H4 (cell line): ENCODE measurements at regions not wholly inside any gene's neighbourhood (a gene's known extent, or its start where the extent isn't known, plus 50 kb on each side); places are given as distances from the start of the nearest gene placed in this dataset.
"Not testable (repeated sequence)": the region's sequence is repeated elsewhere in the genome, so short reads cannot be mapped to it uniquely, and the experiment has no call there.

ENCODE experiments used
- DNase-seq: peaks from one replicate; pipeline ENCODE4 v3.0.0-alpha.2; 2015; ENCODE audit warnings: low spot score

DNA sequence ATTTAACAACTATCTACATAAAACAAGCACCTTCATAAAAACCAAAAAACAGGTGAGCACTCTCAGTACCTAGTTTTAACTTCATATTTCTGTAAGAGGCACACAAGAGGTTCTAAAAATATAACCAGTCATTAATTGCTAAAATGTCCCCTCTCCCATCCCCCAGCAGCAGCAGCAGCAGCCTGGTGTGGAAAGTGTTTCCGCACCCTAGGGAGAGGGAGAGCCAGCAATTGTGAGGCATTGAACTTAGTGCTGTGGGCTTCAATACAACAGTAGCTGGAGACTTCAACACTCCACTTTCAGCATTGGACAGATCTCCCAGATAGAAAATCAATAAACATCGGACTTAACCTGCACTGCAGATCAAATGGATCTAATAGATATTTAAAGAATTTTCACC lies 1158.5 kb downstream of the JRKL start:
- DNase-seq, result no peak

DNA sequence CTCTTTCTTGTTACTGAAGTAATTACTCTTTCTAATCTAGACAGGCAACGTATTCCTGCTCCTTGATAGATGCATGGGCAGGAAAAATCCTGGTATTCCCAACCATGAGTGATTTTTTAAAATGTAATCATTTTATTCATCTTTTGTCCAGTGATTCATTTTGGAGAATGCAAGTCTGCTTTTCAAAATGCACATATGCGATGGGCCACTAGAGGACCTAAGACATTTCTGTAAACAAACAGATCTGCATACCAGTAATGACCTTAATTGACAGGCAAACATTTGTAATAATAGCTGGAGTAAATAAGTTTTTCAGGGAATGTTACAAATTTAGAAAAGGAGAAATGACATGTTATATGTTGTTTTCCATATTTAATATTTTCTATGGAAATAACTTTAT lies 1167.6 kb downstream of the JRKL start:
- peak; percentile 4 for DNase-seq

DNA sequence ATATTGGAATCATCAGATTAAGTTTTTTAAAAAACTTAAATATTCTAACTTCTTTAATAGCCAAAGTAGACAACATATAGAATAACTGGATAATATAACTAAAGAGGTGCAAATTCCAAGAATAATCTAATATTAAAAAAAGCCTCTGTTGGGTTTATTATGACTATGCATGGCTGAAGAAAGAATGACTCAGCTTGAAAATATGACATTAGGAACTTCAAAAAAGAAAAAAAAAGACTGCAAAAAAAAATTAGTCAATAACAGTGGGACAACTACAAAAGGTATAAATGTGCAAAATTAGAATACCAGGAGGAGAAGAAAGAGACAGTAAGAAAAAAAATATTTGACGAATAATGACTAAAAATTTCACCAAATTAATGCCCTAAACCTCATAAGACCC lies 1178.0 kb downstream of the JRKL start:
- no peak for DNase-seq

DNA sequence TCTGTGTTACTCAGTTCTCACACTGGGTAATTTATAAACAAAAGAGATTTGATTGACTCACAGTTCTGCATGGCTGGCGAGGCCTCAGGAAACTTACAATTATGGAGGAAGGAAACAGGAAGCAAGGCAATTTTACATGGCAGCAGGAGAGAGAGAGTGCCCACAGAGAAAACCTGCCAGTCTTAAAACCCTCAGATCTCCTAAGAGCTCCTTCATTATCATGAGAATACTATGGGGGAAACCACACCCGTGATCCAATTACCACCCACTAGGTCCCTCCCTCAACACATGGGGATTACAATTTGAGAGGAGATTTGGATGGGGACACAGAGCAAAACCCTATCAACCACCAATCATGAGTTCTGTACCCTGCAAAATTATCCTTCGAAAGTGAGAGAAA lies 1180.8 kb downstream of the JRKL start:
- no peak for DNase-seq

DNA sequence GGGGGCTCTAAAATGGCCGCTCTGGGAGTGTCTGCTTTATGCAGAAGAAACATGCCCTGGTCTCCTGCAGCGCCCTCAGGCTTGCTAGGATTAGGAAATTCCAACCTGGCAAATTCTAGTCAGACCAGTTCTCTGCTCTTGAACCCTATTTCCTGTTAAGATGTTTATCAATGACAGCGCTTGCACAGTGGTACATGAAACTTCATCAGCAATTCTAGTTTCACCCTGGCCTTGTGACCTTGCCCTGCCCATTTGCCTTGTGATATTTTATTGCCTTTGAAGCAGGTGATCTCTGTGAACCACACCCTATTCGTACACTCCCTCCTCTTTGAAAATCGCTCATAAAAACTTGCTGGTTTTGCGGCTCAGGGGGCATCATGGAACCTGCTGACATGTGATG lies 1184.0 kb downstream of the JRKL start:
- DNase-seq, result not testable (repeated sequence)

DNA sequence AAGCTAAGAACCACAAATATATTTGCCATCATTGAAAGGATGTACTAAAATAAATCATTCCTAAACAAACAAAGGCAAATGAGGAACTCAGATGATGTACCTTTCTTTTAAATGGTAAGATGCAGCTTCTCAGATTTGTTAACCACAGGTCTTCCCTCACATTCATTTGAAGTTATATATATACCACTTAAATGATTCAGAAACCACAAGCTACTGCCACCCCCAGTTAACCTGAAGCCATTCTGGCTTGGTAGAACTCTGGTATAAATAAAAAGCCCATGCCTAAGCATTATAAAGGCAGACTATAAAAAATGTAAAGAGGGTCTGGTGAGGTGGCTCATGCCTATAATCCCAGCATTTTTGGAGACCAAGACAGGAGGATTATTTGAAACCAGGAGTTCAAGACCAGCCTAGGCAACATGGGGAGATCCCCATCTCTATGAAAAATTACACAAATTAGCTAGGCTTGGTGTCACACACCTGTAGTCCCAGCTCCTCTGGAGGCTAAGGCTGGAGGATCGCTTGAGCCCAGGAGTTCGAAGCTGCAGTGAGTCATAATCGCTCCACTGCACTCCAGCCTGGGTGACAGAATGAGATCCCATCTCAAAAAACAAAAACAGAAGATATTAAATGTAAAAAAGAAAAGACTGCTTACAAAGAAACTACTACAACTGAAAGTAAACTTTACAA lies 1185.3 kb downstream of the JRKL start:
- DNase-seq, result peak; percentile 8

DNA sequence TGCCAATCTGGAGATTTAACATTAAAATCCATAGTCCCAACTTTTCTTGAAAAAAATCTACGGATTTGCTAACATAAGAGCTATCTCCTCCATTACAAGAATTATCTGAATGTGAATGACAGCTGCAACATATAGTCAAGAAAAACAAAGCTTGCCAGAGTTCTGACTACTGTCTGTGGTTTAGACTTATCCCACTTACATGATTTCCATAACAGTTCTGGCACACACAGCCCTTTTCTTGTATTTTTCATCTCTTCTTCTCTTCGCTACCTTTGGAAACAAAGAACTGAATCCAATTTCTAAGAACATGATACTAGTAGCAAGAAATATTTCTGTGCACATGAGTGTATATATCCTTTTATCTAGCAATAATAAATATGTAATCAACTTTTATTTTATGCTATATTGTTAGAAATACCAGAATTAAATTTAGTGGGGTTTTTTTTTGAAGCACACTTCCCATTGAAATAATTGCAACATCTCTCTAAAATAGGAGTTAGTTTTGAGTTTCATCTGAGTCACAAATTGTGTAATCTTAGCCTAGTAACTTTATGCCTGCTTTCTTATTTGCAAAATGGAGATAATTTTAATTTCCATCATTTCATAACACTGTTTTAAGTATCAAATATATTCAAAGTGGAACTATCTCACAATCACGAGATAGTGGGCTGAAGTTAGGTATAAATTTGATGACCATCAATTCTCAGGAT lies 1217.6 kb downstream of the JRKL start:
- no peak for DNase-seq

DNA sequence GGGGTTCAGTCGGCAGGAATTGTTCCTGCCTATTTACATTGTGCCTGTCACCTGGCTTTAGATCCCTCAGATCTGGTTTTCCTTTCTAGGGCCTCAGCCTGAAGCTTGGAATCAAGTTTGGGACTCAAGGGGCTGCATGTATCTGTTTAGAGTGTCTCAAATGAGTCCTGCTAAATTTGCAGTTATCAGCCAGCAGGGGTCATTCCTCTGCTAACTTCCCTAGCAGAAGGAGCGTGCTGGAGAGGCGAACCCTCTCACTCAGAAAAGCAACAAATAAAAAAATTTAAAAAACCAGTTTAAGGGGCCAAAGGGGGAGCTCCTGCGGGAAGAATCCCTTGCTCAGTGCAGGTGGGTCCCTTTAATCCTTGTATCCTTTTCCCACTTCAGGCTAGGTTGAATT lies 1220.2 kb downstream of the JRKL start:
- peak; percentile 4 for DNase-seq

DNA sequence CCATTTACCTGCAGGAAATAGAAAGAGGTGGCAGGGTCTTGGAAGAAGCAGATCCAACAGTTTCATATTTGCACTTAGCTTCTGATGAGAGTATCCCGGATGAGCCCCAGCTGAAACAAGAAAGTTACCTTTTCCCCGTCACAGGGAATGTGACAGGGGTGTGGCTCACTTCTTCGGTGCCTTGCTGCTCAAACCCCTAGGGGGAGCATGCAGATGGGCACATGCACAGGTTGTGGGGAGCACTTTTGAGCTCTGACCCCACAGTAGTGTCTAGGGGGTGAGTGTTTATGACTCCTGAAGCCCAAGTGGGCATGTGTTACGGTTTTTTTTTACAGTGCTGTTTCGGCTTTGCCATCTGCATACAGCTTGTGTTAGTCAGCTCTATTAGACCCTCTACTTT lies 1221.0 kb downstream of the JRKL start:
- no peak for DNase-seq

DNA sequence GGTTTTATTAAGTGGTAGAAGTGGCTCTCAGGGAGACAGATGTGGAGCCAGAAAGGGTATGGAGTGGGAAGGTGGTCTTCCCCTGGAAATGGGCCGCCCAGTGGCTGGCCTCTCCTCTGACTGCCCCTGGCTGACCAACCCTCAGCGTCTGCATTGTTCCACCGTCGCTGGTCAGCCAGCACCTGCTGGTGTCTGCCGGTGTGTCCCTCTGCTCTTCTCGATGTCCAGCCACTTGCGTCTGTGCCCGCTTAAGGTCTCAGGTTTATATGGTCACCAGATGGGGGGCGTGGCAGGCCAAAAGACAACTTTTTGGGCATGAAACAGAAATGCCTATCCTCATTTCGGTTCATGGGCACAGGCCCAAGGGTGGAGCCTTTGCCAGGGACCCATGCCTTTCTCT lies 1221.5 kb downstream of the JRKL start:
- no peak for DNase-seq

DNA sequence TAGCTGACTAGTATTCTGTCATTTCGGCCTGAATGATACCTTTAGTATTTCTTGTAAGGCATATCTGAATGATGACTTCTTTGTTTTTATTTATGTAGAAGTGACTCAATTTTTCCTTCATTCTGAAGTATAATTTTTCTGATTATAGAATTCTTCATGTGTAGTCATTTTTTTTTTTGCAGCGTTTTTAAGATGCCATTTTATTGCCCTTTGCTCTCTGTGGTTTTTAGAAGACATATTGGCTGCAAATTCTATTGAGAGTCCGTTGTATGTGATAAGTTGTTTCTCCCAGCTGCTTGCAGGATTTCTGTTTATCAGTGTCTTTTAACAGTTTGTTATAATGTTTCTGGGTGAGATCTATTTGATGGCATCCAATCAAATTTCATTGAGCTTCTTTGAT lies 1224.8 kb downstream of the JRKL start:
- no peak for DNase-seq

DNA sequence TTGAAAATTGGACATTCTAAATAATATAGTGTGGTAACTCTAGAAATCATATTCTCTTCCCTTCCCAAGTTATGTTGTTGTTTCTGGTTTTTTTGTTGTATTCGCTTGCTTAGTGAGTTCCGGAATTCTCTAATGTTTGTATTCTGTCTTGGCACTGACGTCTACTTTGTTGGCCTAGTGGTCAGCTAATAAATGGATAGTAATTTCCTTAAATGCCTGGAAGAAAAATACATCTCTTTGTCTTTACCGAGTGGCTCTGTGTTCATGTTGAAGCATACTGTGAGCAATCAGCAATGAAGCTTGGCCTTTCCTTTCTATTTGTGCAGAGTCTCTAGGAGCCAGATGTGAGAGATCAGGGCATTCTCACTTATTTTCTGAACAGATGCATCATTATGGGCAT lies 1225.7 kb downstream of the JRKL start:
- no peak for DNase-seq

DNA sequence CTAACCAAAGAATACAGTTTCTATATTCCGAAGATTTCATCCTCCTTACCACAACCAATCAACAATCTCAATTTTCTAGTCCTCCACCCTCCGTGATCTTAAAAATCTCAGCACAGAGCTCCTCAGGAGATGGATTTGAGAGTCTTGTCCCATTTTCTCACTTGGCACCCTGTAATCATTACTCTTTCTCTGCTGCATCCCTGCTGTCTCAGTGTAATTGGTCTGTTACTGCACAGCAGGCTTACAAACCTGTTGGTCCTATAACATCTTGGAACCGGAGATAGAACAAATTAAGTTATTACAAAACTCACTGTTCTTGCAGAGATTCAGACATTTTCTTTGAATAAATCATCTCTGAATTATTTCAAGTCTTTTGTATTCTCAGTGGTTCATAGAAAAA lies 1227.2 kb downstream of the JRKL start:
- DNase-seq, result no peak

DNA sequence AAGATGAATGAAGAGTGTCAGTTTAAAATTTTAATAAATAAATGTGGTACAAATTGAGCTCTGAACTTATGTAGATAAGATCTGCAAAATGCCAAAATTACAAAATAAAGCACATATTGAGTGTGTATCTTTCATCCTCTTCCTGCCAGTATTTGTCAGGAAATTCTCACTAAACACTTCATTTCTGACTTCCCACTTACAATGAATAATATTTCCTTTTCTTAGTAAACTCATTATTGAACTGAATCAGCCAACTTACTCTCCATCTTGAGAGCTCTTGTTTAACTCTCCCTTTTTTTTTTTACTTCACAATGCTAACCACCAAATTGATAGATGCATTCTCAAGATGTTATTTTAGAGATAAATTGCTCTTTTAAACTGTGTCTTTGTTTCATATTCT lies 1230.2 kb downstream of the JRKL start:
- no peak for DNase-seq

DNA sequence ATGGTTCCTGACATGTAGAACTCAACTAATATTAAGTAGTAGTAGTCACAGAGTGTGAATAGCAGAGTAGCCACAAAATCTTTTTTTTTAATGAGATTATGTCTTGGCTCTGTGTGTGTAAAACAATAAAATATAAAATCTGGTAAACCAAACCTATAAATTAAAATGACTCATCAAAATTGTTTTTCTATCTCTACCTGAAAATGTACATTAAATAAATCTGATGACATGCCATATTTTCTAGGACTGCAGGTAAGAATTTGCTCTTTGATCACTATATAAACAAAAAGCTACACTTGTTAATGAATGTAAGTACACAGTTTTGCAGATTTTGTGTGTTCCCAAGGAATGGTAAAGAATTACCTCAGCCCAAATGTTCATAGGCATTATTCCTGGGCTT lies 1231.5 kb downstream of the JRKL start:
- DNase-seq, result no peak

DNA sequence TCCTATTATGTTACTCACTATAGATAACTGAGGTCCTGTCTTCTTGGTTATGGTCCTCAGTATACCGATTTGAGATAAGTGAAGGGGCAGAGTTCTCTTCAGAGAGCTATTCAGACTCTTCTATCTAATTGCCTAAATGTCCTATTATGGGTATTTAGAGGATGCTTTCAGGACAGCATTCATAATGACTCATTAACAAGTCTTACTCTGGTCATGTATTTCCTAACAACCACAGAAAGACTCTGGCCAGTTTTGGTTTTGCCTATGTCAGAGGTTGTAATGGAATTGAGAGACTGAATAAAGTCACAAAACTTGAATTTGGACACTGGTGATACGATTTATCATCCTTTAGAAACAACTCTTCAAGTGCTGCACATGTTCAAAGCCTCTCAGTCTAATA lies 1233.0 kb downstream of the JRKL start:
- no peak for DNase-seq

DNA sequence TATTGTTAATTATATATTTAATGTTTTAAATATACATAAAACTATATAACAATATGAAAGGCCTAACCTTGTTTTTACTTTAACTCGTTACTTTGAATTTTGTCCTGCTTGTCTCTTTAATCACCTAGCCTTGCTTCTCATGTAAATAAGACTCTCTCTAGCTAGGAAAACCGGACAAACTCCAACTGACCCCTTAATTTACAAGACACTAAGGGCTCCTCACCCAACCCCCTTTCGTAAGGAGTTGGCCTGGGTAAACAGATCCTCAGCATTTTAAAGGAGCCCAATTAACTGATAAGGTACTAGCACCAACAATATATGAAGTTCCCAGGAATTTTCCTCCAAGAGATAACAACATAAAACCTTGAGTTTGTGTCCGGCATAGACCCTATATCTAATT lies 1246.9 kb downstream of the JRKL start:
- not testable (repeated sequence) for DNase-seq

DNA sequence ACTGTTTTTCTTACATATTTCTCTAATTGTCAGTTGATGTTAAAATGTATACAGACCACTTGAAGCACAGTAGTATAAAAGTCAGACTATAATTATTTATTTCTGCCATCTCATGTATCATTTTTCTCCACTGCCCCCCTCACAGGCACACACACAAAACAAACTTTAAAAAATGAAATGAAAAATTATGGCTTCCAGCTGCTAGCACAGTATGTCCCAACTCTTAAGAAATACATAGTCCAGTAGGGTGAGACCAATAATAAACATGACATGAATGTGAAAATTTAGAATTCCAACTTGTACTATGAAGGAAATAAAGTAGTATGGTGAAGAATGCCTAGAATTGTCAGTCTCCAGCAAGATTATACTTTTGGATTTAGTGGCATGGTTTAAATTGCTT lies 1247.9 kb downstream of the JRKL start:
- no peak for DNase-seq

DNA sequence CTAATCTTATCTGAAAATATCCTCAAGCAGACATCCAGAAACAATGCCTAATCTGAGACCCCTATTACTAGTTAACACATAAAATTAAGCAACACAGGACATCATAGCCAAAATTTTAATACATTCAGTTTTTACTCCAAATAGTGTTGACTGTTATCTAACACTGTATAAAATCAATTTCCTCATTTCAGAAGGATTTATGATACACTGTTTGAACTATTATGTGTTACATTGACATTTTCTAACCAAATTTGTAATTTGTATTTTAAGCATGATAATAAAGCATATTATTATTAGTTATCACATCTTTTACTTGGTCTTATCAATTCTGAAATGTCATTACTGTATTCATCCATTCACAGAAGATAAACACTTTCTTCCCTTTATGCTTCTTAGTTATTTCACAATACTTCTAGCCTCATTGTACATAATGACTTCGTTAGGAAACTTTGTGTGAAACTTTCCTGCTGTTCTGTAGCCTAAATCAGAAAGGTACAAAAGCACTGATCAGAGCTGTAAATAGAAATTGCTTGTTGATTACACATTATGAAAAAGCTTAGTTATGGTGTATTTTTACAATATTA lies 1248.9 kb downstream of the JRKL start:
- no peak for DNase-seq

DNA sequence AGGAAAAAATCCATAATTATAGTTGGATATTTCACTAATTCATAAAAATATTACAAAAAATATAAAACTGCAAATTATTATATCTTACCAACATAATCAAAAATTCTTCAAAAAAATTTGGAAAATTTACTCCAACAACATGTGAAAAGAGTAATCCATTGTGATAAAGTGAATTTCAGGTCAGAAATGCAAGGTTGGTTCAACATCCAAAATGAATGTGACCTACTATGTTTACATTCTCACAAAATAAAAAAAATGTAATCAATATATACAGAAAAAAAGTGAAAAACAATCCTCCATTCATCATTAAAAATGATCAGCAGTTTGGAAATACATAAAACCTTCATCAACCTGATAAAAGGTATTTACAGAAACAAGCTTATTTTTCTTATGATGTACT lies 1252.2 kb downstream of the JRKL start:
- no peak for DNase-seq

DNA sequence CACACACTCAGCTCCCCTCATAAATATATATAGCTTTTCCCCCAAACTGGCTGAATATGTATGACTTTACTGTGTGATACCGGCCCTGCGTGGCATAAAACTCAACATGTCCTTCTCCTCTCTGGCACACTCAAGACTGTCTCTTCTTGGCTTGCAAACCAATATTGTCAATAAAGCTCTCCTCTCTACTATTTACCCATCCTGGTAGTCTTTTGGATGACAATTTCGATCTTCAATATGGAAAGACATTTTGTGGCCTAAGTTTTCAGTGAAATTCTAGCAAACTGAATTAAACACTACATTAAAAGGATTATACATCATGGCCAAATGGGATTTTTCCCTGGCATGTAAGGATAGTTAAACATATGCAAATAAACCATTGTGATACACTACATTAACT lies 1255.9 kb downstream of the JRKL start:
- DNase-seq, result no peak

DNA sequence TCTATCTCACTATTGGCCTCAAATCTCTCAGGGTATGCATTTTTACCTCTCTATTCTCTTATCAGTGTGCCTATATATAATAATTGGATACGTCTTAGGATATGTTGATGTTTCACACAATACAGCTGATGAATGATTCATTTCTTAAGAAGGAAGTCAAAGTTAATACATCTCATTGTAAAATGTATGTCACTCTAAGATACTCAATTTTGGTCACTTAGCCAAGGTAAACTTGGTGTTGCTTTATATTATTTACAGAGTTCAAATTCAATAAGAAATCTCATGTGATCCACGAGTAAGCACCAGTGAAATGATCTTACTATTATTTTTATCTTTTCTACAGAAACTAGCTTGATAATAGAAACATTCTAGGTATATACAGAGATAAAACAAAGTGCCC lies 1266.5 kb downstream of the JRKL start:
- no peak for DNase-seq

DNA sequence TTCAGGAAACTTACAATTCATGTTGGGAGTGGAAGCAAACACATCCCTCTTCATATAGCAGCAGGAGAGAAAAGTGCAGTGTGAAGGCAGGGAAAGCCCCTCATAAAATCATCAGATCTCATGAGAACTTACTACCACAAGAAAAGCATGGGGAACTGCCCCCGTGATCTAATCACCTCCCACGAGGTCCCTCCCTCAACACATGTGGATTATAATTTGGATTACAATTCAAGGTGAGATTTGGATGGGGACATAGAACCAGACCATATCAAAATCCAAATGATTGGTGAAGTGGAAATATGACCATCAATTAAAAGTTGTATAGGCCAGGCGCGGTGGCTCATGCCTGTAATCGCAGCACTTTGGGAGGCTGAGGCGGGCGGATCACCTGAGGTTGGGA lies 1268.0 kb downstream of the JRKL start:
- no peak for DNase-seq

DNA sequence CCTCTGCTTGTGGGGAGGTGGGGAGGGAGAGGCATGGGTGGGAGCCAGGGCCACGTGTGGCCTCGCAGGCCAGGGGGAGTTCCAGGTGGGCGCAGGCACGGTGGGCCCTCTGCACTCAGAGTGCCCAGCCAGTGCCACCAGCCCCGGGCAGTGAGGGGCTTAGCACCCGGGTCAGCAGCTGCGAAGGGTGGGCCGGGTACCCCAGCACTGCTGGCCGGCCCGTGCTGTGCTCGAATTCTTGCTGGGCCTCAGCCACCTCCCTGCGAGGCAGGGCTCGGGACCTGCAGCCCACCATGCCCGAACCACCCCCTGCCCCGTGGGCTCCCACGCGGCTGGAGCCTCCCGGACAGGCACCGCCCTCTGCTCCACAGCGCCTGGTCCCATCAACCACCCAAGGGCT lies 1277.2 kb downstream of the JRKL start:
- DNase-seq, result no peak
